GM18858 (cell line): ENCODE measurements at regions not wholly inside any gene's neighbourhood (a gene's known extent, or its start where the extent isn't known, plus 50 kb on each side); places are given as distances from the start of the nearest gene placed in this dataset.

ENCODE experiments used
- ATAC-seq: cut with Tn5 transposase; IDR thresholded peaks from one replicate; pipeline ENCODE4 v1.9.1; 2021; ENCODE audit not compliant: unreplicated experiment

DNA sequence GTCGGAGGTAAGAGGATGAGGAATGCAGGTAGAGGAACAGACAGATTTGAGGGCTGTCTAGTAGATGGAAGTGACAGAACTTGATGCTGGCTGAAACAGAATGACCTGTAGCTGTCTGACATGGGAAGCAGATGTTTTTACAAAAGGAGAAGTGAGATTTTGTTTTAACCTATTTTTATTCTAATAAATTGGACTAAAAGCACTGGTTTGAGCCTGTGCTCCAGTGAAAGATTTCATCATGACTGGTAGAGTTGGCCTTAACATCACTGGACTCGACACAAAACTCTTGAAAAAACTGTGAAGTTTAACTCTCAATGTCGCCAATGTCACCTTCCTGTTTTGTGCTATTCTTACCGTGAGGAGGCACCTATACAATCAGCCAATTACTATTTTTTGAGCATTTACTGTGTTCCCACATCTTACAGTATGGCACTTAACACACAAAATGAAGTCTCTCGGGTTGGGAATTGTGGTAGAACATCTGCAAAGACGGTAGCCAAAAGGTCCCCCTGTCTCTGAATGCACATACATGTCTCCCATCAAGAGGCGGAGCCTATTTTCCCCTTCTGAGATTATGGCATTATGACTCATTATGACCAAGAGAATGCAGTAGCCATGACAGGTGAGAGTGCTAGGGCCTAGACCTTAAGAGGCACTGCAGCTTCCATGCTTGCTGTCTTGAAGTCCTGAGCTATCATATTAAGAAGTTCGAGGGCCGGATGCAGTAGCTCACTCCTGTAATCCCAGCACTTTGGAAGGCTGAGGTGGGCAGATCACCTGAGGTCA is 93.2 kb downstream of the FOXF2 start:
- peak; percentile 45 for ATAC-seq

- no peak for ATAC-seq
Measured at GRCh38 chr6:1485678-1486077, 96.3 kb downstream of the FOXF2 start.

DNA sequence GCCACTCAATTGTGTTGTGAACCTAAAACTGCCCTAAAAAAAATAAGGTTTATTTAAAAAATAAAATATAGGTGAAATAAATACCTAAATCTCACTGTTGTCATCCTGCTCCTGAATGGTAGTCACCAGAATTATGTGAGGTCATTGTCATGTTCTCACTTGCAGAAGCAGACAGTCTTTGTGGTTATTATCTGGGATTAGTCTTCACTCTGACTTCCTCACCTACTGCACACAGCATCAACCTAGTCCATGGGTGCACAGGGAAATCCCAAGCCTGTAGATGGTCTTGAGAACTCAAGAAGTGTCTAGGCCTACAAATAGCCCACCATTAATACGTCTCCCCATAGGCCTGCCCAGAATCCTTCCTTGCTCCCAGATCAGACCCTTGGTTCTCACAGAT is 97.0 kb downstream of the FOXF2 start:
- no peak for ATAC-seq

DNA sequence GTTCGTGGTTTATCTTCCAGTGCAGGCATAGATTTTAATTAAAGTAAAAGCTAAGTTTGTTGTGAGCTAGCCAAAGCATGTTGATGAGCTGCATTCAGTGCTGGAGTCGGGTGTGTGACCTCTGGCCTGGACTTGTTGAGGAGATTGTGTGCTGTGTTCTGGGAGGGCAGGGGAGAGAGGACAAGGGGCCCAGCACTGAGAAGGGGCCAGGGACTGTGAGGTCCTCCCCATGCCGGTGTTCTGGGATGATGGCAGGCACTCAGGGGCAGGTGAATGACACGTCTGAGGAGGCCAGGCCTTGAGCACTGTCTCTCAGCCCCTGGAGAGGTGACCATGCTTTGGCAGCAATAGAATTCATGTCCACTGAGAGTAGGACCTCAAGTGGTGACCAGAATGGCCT is 97.9 kb downstream of the FOXF2 start:
- no peak for ATAC-seq

GRCh38 chr6:1491025-1491424 is 101.6 kb downstream of the FOXF2 start:
- no peak for ATAC-seq

- no peak for ATAC-seq
Measured at GRCh38 chr6:1491591-1492319, 102.4 kb downstream of the FOXF2 start.

GRCh38 chr6:1494671-1495070 is 105.3 kb downstream of the FOXF2 start:
- no peak for ATAC-seq

DNA sequence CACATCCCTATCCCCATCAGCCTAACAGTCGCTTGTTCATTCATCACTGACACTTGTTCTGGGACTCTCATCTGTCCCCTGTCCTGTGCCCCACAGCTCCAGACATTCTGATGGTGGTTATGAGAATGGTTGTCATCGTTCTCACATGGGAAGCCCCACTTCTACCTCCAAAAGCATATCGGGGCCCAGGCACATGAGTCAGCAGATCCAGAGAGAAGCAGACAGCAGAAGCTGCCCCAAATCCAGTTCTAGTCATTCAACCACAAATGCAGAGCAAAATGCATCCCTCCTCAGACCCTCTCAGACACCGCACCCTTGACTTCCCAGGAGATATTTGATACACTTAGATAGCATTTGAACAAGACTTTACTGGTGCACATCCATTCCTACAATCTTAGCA is 106.0 kb downstream of the FOXF2 start:
- no peak for ATAC-seq

GRCh38 chr6:1496092-1496491 is 106.7 kb downstream of the FOXF2 start:
- ATAC-seq: no peak

- ATAC-seq: no peak
Measured at GRCh38 chr6:1496836-1497760, 107.7 kb downstream of the FOXF2 start.

- ATAC-seq: no peak
Measured at GRCh38 chr6:1497761-1498105, 108.4 kb downstream of the FOXF2 start.

DNA sequence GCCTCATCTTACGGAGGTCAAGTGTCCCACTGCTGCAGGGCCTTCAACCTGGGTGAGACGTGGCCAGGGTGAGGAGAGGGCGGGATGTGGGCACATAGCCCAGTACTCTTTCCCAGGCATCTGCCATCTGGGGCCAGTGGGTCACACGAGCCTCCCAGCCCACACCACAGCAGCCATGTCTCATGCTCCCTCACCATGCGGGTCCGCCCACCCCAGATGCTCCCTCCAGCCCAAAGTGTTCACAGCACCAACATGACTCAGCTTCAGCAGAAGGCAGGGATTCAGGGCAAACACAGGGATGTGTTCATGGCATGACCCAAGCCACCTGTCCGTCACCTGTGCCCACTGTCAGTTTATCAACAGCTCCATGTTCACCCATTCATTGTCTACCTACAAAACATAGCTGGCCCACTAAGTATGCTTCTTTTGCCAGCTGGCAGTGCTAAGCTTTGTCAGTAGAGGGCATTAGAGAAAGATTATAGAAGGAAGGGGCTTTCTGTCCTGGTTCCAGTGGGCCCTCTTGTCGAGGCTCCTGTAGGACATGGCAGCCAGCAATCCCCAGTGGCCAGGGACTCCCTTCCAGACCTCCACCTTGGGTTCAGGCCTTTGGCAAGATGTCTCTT is 109.2 kb downstream of the FOXF2 start:
- ATAC-seq: no peak

GRCh38 chr6:1499777-1500176 is 109.9 kb upstream of the FOXC1 start:
- ATAC-seq: no peak

DNA sequence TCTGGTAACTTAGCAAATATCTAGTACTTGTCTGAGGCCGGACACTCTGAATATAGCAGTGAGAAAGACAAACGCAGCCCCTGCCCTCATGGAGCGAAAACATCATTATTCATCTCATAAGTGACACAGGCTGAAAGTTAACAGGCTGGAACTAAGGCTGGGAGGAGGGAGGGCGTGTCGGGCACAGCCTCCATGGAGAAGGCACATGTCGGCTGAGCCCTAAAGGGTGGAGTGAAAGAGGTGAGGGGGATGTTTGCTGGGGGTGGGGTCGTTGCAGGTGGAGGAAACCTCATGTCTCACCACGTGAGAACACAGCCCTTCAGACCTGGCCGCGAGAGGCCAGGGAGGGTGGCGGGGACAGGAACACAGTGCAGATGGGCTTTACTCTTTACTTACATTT is 108.8 kb upstream of the FOXC1 start:
- ATAC-seq: no peak

GRCh38 chr6:1502041-1502440 is 107.7 kb upstream of the FOXC1 start:
- no peak for ATAC-seq

DNA sequence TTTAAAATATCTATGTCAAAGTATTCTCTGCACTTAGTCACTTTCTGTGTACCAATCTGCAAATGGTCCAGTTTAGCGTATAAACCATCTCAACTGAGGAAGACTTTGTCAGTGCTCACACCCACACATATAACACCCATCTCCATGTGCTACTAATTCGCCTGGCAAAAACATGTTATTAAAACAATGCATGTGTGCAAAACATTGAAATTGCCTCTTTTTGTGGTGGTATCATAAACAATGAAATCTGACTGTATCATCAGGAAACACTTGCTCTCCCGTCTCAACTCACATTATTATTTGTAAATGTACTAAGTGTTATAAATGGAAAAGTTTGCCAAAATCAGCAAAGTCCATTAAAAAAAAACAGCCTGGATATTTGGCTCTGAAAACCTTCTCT is 105.9 kb upstream of the FOXC1 start:
- no peak for ATAC-seq

DNA sequence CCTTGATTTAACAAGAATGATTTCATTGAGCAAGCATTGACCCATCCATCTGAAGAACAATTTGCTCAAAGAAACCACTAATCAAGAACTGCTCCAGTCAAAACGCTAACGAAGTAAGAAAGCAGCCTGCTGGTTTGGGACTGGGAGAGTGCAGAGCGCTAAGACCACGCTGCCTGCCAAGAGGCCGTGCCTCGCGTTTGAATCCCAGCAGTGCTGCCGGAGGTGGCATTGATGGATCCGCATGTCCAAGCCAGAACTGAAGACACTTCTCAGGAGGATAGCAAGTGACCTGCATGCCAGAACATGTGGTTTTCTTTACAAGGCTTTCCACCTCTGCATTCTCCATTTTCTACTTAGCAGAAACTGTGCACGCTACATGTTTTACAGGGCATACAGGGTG is 105.2 kb upstream of the FOXC1 start:
- no peak for ATAC-seq

- no peak for ATAC-seq
Measured at GRCh38 chr6:1507251-1507650, 102.5 kb upstream of the FOXC1 start.

- no peak for ATAC-seq
Measured at GRCh38 chr6:1509241-1509640, 100.5 kb upstream of the FOXC1 start.

- no peak for ATAC-seq
Measured at GRCh38 chr6:1510239-1510638, 99.5 kb upstream of the FOXC1 start.

- ATAC-seq: no peak
Measured at GRCh38 chr6:1513215-1513780, 96.4 kb upstream of the FOXC1 start.
